ENCODE measurements at regions not wholly inside any gene's neighbourhood (a gene's known extent, or its start where the extent isn't known, plus 50 kb on each side); places are given as distances from the start of the nearest gene placed in this dataset.

DNA sequence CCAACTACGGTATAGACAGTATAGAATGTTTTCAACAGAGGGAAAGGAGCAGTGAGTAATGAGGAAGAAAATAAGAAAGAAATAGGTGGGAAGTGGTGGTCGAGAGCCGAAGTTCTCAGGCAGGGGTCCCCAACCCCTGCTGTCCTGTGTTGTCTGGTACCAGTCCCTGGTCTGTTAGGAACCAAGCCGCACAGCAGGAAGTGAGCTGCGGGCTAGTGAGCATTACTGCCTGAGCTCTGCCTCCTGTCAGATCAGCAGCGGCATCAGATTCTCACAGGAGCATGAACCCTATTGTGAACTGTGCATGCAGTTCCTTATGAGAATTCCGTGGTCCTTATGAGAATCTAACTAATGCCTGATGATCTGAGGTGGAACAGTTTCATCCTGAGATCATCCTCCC, 107.3 kb upstream of the PTPRR start:
- ATAC-seq (ENCODE audit: insufficient number of reproducible peaks, low FRiP score, low read depth) (no peak), DNase-seq (ENCODE audit: low spot score) (no peak)
- H3K4me1 ChIP-seq (ENCODE audit: control insufficient read depth in 1 of 2, low read depth in 2 of 2), result no peaks in the 10 kb centered on the region

DNA sequence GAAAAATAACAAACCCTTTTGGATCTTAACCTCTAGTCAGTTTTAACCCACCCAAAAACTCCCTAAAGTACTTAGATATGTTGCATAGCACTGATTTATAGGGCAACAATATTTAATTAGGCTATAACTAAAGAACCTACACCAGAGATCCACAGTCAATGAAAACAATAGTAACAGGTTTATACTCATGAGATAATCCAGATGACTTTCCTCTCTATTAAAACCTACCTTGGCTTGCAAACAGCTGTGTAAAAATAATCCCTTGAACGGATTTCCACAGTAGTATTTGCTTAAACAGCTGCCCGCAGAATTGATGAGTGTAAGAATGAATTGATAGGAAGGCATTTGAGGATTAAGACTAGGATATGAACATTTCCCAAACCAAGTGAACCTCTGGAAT, 104.3 kb upstream of the PTPRR start:
- ATAC-seq (ENCODE audit: insufficient number of reproducible peaks, low FRiP score, low read depth) (no peak), DNase-seq (ENCODE audit: low spot score) (no peak)
- H3K27me3 ChIP-seq (replicated peaks; ENCODE audit: insufficient read depth), result no peaks in the 10 kb centered on the region
- no peaks in the 10 kb centered on the region for H3K36me3 ChIP-seq
- H3K9me3 ChIP-seq, result no peaks in the 10 kb centered on the region
- H3K4me3 ChIP-seq, result no peak overlapping the region
- TF ChIP-seq, protein P1, sequence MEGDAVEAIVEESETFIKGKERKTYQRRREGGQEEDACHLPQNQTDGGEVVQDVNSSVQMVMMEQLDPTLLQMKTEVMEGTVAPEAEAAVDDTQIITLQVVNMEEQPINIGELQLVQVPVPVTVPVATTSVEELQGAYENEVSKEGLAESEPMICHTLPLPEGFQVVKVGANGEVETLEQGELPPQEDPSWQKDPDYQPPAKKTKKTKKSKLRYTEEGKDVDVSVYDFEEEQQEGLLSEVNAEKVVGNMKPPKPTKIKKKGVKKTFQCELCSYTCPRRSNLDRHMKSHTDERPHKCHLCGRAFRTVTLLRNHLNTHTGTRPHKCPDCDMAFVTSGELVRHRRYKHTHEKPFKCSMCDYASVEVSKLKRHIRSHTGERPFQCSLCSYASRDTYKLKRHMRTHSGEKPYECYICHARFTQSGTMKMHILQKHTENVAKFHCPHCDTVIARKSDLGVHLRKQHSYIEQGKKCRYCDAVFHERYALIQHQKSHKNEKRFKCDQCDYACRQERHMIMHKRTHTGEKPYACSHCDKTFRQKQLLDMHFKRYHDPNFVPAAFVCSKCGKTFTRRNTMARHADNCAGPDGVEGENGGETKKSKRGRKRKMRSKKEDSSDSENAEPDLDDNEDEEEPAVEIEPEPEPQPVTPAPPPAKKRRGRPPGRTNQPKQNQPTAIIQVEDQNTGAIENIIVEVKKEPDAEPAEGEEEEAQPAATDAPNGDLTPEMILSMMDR (IDR thresholded peaks at IDR 0.05), result no peak
- no peaks in the 10 kb centered on the region for H3K4me1 ChIP-seq (ENCODE audit: control insufficient read depth in 1 of 2, low read depth in 2 of 2)
- H3K27ac ChIP-seq, result no peak overlapping the region

More for the DNA sequence above, 107.3 kb upstream of the PTPRR start:
- H3K9me3 ChIP-seq, result no peaks in the 10 kb centered on the region
- no peak overlapping the region for H3K4me3 ChIP-seq
- no peaks in the 10 kb centered on the region for H3K27me3 ChIP-seq (replicated peaks; ENCODE audit: insufficient read depth)
- H3K36me3 ChIP-seq, result no peaks in the 10 kb centered on the region
- TF ChIP-seq, protein P1 (IDR thresholded peaks at IDR 0.05), result no peak
- H3K27ac ChIP-seq, result no peak overlapping the region

DNA sequence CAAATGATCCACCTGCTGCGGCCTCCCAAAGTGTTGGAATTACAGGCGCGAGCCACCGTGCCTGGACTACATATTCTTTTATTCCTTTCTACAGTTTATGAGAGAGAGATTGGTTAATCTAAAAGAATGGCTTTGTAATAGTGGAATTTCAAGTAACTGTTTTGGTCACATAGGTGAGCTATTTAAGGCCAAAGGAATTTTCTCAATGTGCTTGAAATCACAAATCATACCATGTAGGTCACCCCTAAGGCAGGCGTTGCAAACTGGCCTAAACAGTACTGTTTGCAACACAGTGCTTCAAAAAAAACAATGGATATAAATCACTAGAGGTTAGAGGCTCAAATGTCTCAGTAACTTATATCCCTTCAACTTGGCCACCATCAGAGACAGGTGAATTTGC, 103.7 kb upstream of the PTPRR start:
- TF ChIP-seq, protein P1 (IDR thresholded peaks at IDR 0.05), result no peak
- ATAC-seq (ENCODE audit: insufficient number of reproducible peaks, low FRiP score, low read depth) (no peak), DNase-seq (ENCODE audit: low spot score) (no peak)
- H3K9me3 ChIP-seq, result no peaks in the 10 kb centered on the region
- H3K27me3 ChIP-seq (replicated peaks; ENCODE audit: insufficient read depth), result no peaks in the 10 kb centered on the region
- no peaks in the 10 kb centered on the region for H3K4me1 ChIP-seq (ENCODE audit: control insufficient read depth in 1 of 2, low read depth in 2 of 2)
- H3K36me3 ChIP-seq, result no peaks in the 10 kb centered on the region
- H3K4me3 ChIP-seq, result no peak overlapping the region
- H3K27ac ChIP-seq, result no peak overlapping the region

DNA sequence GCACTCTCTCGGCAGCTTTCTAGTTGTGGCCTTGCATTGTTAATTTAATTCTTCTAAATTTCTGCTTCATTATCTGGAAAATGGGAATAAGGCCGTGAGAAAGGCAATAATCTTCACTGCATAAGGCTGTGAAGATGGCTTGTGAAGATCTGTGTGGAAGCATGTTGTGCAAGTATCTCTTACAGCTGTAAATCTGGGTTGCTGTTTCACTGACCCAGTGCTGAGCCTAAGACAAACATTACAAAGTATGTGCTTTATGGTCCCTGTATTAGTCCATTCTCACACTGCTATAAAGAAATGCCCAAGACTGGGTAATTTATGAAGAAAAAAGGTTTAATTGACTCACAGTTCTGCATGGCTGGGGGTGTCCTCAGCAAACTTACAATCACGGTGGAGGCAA, 101.0 kb upstream of the PTPRR start:
- H3K4me3 ChIP-seq, result no peak overlapping the region
- no peaks in the 10 kb centered on the region for H3K36me3 ChIP-seq
- H3K4me1 ChIP-seq (ENCODE audit: control insufficient read depth in 1 of 2, low read depth in 2 of 2), result no peaks in the 10 kb centered on the region
- DNase-seq (ENCODE audit: low spot score) (no peak), ATAC-seq (ENCODE audit: insufficient number of reproducible peaks, low FRiP score, low read depth) (no peak)
- TF ChIP-seq, protein P1 (IDR thresholded peaks at IDR 0.05), result no peak
- no peaks in the 10 kb centered on the region for H3K27me3 ChIP-seq (replicated peaks; ENCODE audit: insufficient read depth)
- no peak overlapping the region for H3K27ac ChIP-seq
- no peaks in the 10 kb centered on the region for H3K9me3 ChIP-seq

DNA sequence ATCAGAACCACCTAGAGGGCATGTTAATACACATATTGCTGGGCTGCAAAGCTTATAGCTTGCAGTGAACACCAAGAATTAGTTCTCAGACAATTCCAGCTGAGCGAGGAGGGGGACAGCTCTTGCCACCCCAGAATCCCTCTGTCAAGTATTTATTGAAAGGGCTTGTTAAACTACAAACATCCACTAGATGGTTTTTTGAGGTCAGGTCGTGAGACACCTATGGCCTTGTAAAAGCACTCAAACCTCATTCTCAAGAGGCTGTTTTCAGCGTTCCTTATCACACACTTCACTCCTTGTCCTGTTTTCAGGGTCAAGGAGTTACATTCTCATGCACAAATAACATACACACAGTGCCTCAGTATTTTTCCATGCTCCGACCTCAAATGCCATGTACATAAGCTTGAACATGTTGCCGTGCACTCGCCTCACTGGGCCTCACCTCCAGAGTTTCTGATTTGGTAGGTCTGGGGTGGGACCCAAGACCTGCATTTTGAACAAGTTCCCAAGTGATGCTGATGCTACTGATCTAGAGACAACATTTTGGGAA, 98.8 kb upstream of the PTPRR start:
- H3K4me3 ChIP-seq, result no peak overlapping the region
- H3K4me1 ChIP-seq (ENCODE audit: control insufficient read depth in 1 of 2, low read depth in 2 of 2), result no peaks in the 10 kb centered on the region
- no peaks in the 10 kb centered on the region for H3K36me3 ChIP-seq
- no peaks in the 10 kb centered on the region for H3K9me3 ChIP-seq
- no peak overlapping the region for H3K27ac ChIP-seq
- TF ChIP-seq, protein P1 (IDR thresholded peaks at IDR 0.05), result no peak
- H3K27me3 ChIP-seq (replicated peaks; ENCODE audit: insufficient read depth), result no peaks in the 10 kb centered on the region
- no peak for ATAC-seq (ENCODE audit: insufficient number of reproducible peaks, low FRiP score, low read depth)
- no peak for DNase-seq (ENCODE audit: low spot score)
